Muscle of leg (tissue), 3 donors: ENCODE measurements at regions not wholly inside any gene's neighbourhood (a gene's known extent, or its start where the extent isn't known, plus 50 kb on each side); places are given as distances from the start of the nearest gene placed in this dataset.
"Not testable (repeated sequence)": the region's sequence is repeated elsewhere in the genome, so short reads cannot be mapped to it uniquely, and the experiment has no call there.

ENCODE experiments used
- DNase-seq: peaks from one replicate; pipeline ENCODE4 v3.0.0; 2013
- H3K27ac ChIP-seq: one replicate; pipeline ENCODE4 v1.5.1; 2013; ENCODE audit warnings: mild to moderate bottlenecking, low read length, control low read depth
- H3K27me3 ChIP-seq: one replicate; pipeline ENCODE4 v1.6.1; 2013; ENCODE audit warnings: low read length; ENCODE audit not compliant: control insufficient read depth, insufficient read depth
- H3K36me3 ChIP-seq: one replicate; pipeline ENCODE4 v1.6.1; 2013; ENCODE audit warnings: low read length; ENCODE audit not compliant: control insufficient read depth, insufficient read depth
- H3K4me1 ChIP-seq: one replicate; pipeline ENCODE4 v1.6.1; 2013; ENCODE audit warnings: low read length; ENCODE audit not compliant: control insufficient read depth, insufficient read depth
- H3K4me3 ChIP-seq: one replicate; pipeline ENCODE4 v1.5.1; 2013; ENCODE audit warnings: low read length, control low read depth
- H3K9me3 ChIP-seq: replicated peaks from 2 replicates; pipeline ENCODE4 v1.6.1; 2013; ENCODE audit warnings: low read depth, low read length; ENCODE audit not compliant: control insufficient read depth
- WGBS: methylation state at CpG from one replicate; pipeline ENCODE4 v1.1.5; 2013; ENCODE audit warnings: missing lambda C conversion rate; ENCODE audit not compliant: insufficient coverage; 5-methylcytosine and 5-hydroxymethylcytosine counted together

GRCh38 chr4:116585246-116585645 is 500.1 kb downstream of the TRAM1L1 start:
- Histone ChIP-seq H3K36me3 (no peaks in the 10 kb centered on the region), H3K4me1 (no peaks in the 10 kb centered on the region), H3K27me3 (no peaks in the 10 kb centered on the region), H3K27ac (no peak overlapping the region), H3K4me3 (no peak overlapping the region), H3K9me3 (no peaks in the 10 kb centered on the region)
- DNase-seq: no peak
- WGBS: no CpG with 5 or more reads among the region's 3 CpGs

GRCh38 chr4:116577321-116577720 is 508.1 kb downstream of the TRAM1L1 start:
- no CpG with 5 or more reads among the region's 1 CpG for WGBS
- Histone ChIP-seq H3K36me3 (no peaks in the 10 kb centered on the region), H3K4me3 (no peak overlapping the region), H3K27me3 (no peaks in the 10 kb centered on the region), H3K27ac (no peak overlapping the region), H3K9me3 (no peaks in the 10 kb centered on the region), H3K4me1 (no peaks in the 10 kb centered on the region)
- DNase-seq: no peak

DNA sequence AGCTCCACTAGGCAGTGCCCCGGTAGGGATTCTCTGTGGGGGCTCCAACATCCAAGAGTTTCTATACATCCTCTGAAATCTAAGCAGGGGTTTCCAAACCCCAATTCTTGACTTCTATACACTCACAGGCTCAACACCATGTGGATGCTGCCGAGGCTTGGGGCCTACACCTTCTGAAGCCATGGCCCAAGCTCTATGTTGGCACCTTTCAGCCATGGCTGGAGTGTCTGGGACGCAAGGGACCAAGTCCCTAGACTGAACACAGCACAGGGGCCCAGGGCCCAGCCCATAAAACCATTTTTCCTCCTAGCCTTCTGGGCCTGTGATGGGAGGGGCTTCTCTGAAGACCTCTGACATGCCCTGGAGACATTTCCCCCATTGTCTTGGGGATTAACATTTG is 511.8 kb downstream of the TRAM1L1 start:
- no peaks in the 10 kb centered on the region for H3K36me3 ChIP-seq
- no peaks in the 10 kb centered on the region for H3K4me1 ChIP-seq
- DNase-seq: no peak
- H3K27me3 ChIP-seq: no peaks in the 10 kb centered on the region
- H3K4me3 ChIP-seq: no peak overlapping the region
- no CpG with 5 or more reads among the region's 3 CpGs for WGBS
- no peak overlapping the region for H3K27ac ChIP-seq
- peaks cover 2% of the 10 kb centered on the region for H3K9me3 ChIP-seq

- Histone ChIP-seq H3K9me3 (peaks cover 4% of the 10 kb centered on the region), H3K36me3 (no peaks in the 10 kb centered on the region), H3K4me1 (no peaks in the 10 kb centered on the region), H3K4me3 (no peak overlapping the region), H3K27ac (no peak overlapping the region), H3K27me3 (no peaks in the 10 kb centered on the region)
- DNase-seq: no peak
These were observed 523.6 kb downstream of the TRAM1L1 start for GRCh38 chr4:116561768-116562167.

DNA sequence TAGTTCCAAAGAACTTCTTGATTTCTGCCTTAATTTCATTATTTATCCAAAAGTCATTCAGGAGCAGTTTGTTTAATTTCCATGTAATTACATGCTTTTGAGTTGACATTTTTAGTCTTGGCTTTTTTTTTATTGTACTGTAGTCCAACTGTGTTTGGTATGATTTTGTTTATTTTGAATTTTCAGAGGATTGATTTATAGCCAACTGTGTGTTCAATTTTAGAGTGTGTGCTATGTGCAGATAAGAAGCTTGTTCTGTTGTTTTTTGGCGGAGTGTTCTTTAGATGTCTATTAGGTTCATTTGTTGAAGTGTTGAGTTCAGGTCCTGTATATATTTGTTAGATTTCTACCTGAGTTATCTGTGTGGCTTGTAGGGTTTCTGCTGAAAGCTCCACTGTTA is 533.6 kb downstream of the TRAM1L1 start:
- DNase-seq: no peak
- Histone ChIP-seq H3K4me1 (no peaks in the 10 kb centered on the region), H3K36me3 (no peaks in the 10 kb centered on the region), H3K27ac (no peak overlapping the region), H3K9me3 (no peaks in the 10 kb centered on the region), H3K4me3 (no peak overlapping the region), H3K27me3 (no peaks in the 10 kb centered on the region)
- 88% methylated on average over 1 of the region's 1 CpG for whole genome bisulfite sequencing

DNA sequence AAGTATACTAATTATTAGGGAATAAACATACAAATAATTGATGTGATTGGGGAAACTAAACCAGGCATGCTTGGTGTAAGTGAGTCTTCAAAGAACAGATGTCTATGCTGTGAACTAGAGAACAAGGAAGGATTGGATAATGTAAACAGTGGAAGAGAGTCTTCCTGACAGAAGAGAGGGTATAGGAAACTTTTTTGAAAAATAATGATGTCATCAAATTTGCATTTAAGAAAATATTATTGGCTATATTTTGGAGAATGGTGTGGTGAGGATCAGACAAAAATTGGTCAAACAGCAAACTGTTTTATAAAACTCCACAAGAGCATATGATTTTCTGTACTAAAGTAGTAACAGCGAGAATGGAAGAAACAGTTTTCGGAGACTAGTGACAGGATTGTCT is 537.7 kb downstream of the TRAM1L1 start:
- Histone ChIP-seq H3K27ac (no peak overlapping the region), H3K4me3 (no peak overlapping the region), H3K36me3 (no peaks in the 10 kb centered on the region), H3K4me1 (no peaks in the 10 kb centered on the region), H3K9me3 (no peaks in the 10 kb centered on the region), H3K27me3 (no peaks in the 10 kb centered on the region)
- no peak for DNase-seq
- WGBS: no CpG with 5 or more reads among the region's 2 CpGs

DNA sequence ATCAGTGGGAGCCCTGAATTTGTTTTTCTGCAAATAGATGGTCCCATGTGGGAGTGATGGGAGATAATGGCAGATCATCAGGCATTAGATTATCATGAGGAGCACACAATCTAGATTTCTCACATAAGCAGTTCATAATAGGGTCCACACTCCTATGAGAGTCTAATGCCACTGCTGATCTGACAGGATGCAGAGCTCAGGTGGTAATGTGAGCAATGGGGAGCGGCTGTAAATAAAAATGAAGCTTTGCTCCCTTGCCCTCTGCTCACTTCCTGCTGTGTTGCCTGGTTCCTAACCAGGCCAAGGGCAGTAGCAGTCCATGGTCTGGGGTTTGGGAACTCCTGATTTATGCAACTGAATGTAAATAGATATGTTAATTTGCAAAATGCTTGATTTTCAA is 538.6 kb downstream of the TRAM1L1 start:
- Histone ChIP-seq H3K27ac (no peak overlapping the region), H3K36me3 (no peaks in the 10 kb centered on the region), H3K27me3 (no peaks in the 10 kb centered on the region), H3K9me3 (no peaks in the 10 kb centered on the region), H3K4me1 (no peaks in the 10 kb centered on the region), H3K4me3 (no peak overlapping the region)
- 100% methylated on average over 1 of the region's 1 CpG for WGBS
- DNase-seq: no peak

- Histone ChIP-seq H3K27ac (no peak overlapping the region), H3K9me3 (no peaks in the 10 kb centered on the region)
- 80% methylated on average over 1 of the region's 1 CpG for WGBS
These were observed 540.4 kb downstream of the TRAM1L1 start for GRCh38 chr4:116544946-116545345.

GRCh38 chr4:116539744-116540143 is 545.6 kb downstream of the TRAM1L1 start:
- DNase-seq: no peak
- Histone ChIP-seq H3K27me3 (no peaks in the 10 kb centered on the region), H3K27ac (no peak overlapping the region), H3K4me3 (no peak overlapping the region), H3K36me3 (no peaks in the 10 kb centered on the region), H3K9me3 (no peaks in the 10 kb centered on the region), H3K4me1 (no peaks in the 10 kb centered on the region)
- no CpG with 5 or more reads among the region's 3 CpGs for whole genome bisulfite sequencing

More at GRCh38 chr4:116544946-116545345, 540.4 kb downstream of the TRAM1L1 start:
- no peak for DNase-seq
- no peaks in the 10 kb centered on the region for H3K4me1 ChIP-seq
- H3K4me3 ChIP-seq: no peak overlapping the region
- H3K27me3 ChIP-seq: no peaks in the 10 kb centered on the region
- no peaks in the 10 kb centered on the region for H3K36me3 ChIP-seq

DNA sequence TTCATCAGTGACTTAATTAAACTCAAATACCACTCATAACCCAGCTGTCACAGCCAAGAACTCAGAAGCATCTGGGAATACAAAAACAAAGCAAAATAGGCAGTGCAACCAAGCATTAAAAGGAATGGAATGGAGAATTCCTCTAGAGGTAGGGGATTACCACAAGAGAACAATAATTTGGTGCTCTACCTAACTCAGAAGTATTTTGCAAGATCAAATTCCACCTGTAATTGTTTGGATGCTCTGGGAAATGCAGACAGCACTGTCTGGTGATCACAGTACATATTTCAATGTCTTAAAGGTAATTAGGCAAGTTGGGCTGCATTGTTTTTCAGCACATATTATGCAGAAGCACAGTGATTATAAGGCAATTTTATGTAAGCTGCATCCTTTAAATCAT is 547.5 kb downstream of the TRAM1L1 start:
- no peaks in the 10 kb centered on the region for H3K4me1 ChIP-seq
- DNase-seq: no peak
- H3K9me3 ChIP-seq: no peaks in the 10 kb centered on the region
- no peak overlapping the region for H3K27ac ChIP-seq
- no peaks in the 10 kb centered on the region for H3K27me3 ChIP-seq
- H3K4me3 ChIP-seq: no peak overlapping the region
- H3K36me3 ChIP-seq: no peaks in the 10 kb centered on the region

GRCh38 chr4:116536024-116536423 is 549.4 kb downstream of the TRAM1L1 start:
- not testable (repeated sequence) for H3K36me3 ChIP-seq, H3K4me3 ChIP-seq, H3K27me3 ChIP-seq, H3K9me3 ChIP-seq, H3K27ac ChIP-seq, H3K4me1 ChIP-seq, DNase-seq
- WGBS: no CpG with 5 or more reads among the region's 6 CpGs
